Keratinocyte (primary cell): ENCODE measurements at regions not wholly inside any gene's neighbourhood (a gene's known extent, or its start where the extent isn't known, plus 50 kb on each side); places are given as distances from the start of the nearest gene placed in this dataset.

ENCODE experiments used
- DNase-seq: peaks from one replicate; pipeline ENCODE4 v3.0.0-alpha.2; 2011; ENCODE audit warnings: low read depth, missing footprints, low spot score
- FAIRE-seq: peaks from 2 replicates; lab custom pipeline; 2011; peaks lifted over from hg19 to GRCh38; lab: Jason Lieb, UNC
- H2AFZ ChIP-seq: 2 replicates; pipeline ENCODE4 v1.6.0; 2012; ENCODE audit warnings: low read length, control low read depth, inconsistent platforms; ENCODE audit not compliant: control insufficient read depth
- H3K27ac ChIP-seq: 2 replicates; pipeline ENCODE4 v1.5.1; 2011; ENCODE audit warnings: low read length; ENCODE audit not compliant: control insufficient read depth, insufficient read depth
- H3K27me3 ChIP-seq: 3 replicates; pipeline ENCODE4 v1.6.0; 2011; ENCODE audit warnings: low read length; ENCODE audit not compliant: control insufficient read depth, insufficient read depth; ENCODE audit errors: extremely low read depth
- H3K36me3 ChIP-seq, 2 experiments: 2 replicates in 1 of 2; 3 replicates in 1 of 2; pipeline ENCODE4 v1.5.1; 2011; ENCODE audit warnings: low read length in 2 of 2, mild to moderate bottlenecking in 1 of 2; ENCODE audit not compliant: control insufficient read depth in 2 of 2, insufficient read depth in 2 of 2; ENCODE audit errors: extremely low read depth in 1 of 2
- H3K4me1 ChIP-seq: 3 replicates; pipeline ENCODE4 v1.5.1; 2011; ENCODE audit warnings: low read length; ENCODE audit not compliant: control insufficient read depth, insufficient read depth; ENCODE audit errors: extremely low read depth
- H3K4me2 ChIP-seq: 3 replicates; pipeline ENCODE4 v1.6.0; 2011; ENCODE audit warnings: low read depth, low read length; ENCODE audit not compliant: control insufficient read depth, insufficient read depth; ENCODE audit errors: extremely low read depth
- H3K4me3 ChIP-seq, 3 experiments: fragments of 200-600 bp in 1 of 3; sonication (generic) in 1 of 3; 2 replicates in 2 of 3; 3 replicates in 1 of 3; pipeline ENCODE4 v1.5.1; 2011 to 2016; ENCODE audit warnings: low read length in 3 of 3, mild to moderate bottlenecking in 3 of 3, control low read depth in 2 of 3, inconsistent platforms in 1 of 3, low read depth in 1 of 3, mixed read lengths in 1 of 3, mixed run types in 1 of 3, moderate library complexity in 1 of 3; ENCODE audit not compliant: control insufficient read depth in 2 of 3, insufficient read depth in 2 of 3; ENCODE audit errors: extremely low read depth in 1 of 3
- H3K79me2 ChIP-seq: 2 replicates; pipeline ENCODE4 v1.6.0; 2012; ENCODE audit warnings: low read length; ENCODE audit not compliant: control insufficient read depth, insufficient read depth
- H3K9ac ChIP-seq: 3 replicates; pipeline ENCODE4 v1.6.0; 2011; ENCODE audit warnings: low read length; ENCODE audit not compliant: control insufficient read depth, insufficient read depth; ENCODE audit errors: extremely low read depth
- H3K9me1 ChIP-seq: 3 replicates; pipeline ENCODE4 v1.6.0; 2011; ENCODE audit warnings: low read length; ENCODE audit not compliant: control insufficient read depth, insufficient read depth; ENCODE audit errors: extremely low read depth
- H3K9me3 ChIP-seq: 2 replicates; pipeline ENCODE4 v1.5.1; 2012; ENCODE audit warnings: low read depth, low read length; ENCODE audit not compliant: control insufficient read depth
- H4K20me1 ChIP-seq: 3 replicates; pipeline ENCODE4 v1.6.0; 2011; ENCODE audit warnings: low read length; ENCODE audit not compliant: control insufficient read depth, insufficient read depth; ENCODE audit errors: extremely low read depth
- CTCF ChIP-seq, 3 experiments: IDR thresholded peaks in 1 of 3; conservative IDR thresholded peaks in 1 of 3; optimal IDR thresholded peaks in 1 of 3; 2 replicates in 2 of 3; 3 replicates in 1 of 3; pipeline versions ENCODE3 to v1.5.1; 2011; ENCODE audit warnings: low read length in 3 of 3, mild to moderate bottlenecking in 3 of 3, moderate library complexity in 2 of 3, control low read depth in 1 of 3, inconsistent platforms in 1 of 3; ENCODE audit not compliant: insufficient read depth in 2 of 3; ENCODE audit errors: extremely low read depth in 1 of 3
- EZH2 ChIP-seq: IDR thresholded peaks from one replicate; pipeline ENCODE4 v1.6.1; 2012; ENCODE audit warnings: inconsistent platforms, mild to moderate bottlenecking, low read length, moderate library complexity
- dilution Hi-C: fragments of 300-500 bp; cut with MboI; formaldehyde crosslinking; loops from one replicate; pipeline ENCODE4 v1.7.0; 2020; ENCODE audit warnings: low sequenced_read_pairs; ENCODE audit not compliant: extremely low pct_ligation_motif_present

DNA sequence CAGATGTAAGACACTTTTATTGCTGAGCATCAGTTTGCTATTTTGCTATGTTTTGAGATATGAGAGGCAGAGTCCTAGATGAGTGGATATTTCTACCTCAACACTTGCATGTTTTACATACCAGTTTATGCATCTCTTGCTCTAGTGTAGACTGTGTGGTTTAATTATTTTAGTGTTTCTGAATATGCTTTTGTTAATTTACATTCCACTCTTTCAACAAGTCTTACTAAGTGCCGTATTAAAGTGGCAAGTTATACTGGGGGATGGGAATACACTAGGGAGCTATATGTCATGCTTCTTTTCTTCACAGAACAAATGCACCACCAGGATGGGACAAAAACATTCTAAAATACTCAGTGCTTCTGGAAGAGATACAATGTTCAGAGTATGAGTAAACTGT lies 507.7 kb upstream of the PRMT6 start:
- Histone ChIP-seq H3K9me1 (no peaks in the 10 kb centered on the region), H3K4me1 (no peaks in the 10 kb centered on the region), H3K9me3 (no peaks in the 10 kb centered on the region), H3K27ac (no peak overlapping the region), H3K36me3 (no peaks in the 10 kb centered on the region), H2AFZ (no peak overlapping the region), H3K79me2 (no peaks in the 10 kb centered on the region), H3K27me3 (no peaks in the 10 kb centered on the region), H4K20me1 (no peaks in the 10 kb centered on the region), H3K4me3 (no peak overlapping the region), H3K9ac (no peak overlapping the region), H3K4me2 (no peak overlapping the region)
- dilution Hi-C loops: no loop called here
- DNase-seq (no peak), FAIRE-seq (no peak)
- TF ChIP-seq CTCF (optimal IDR thresholded peaks at IDR 0.05 in 1 of 3, IDR thresholded peaks at IDR 0.05 in 1 of 3, conservative IDR thresholded peaks at IDR 0.05 in 1 of 3; ENCODE audit: extremely low read depth in 1 of 3, insufficient read depth in 2 of 3, low read length in 3 of 3) (no peak), EZH2 (no peak)

- FAIRE-seq: no peak
- Histone ChIP-seq H2AFZ (no peak overlapping the region), H3K27ac (no peak overlapping the region), H3K79me2 (no peaks in the 10 kb centered on the region), H3K36me3 (no peaks in the 10 kb centered on the region), H3K4me3 (no peak overlapping the region), H4K20me1 (no peaks in the 10 kb centered on the region), H3K27me3 (no peaks in the 10 kb centered on the region), H3K4me1 (no peaks in the 10 kb centered on the region), H3K9ac (no peak overlapping the region), H3K9me1 (no peaks in the 10 kb centered on the region), H3K4me2 (no peak overlapping the region), H3K9me3 (no peaks in the 10 kb centered on the region)
- no peak for DNase-seq
- TF ChIP-seq EZH2 (no peak), CTCF (optimal IDR thresholded peaks at IDR 0.05 in 1 of 3, IDR thresholded peaks at IDR 0.05 in 1 of 3, conservative IDR thresholded peaks at IDR 0.05 in 1 of 3; ENCODE audit: extremely low read depth in 1 of 3, insufficient read depth in 2 of 3, low read length in 3 of 3) (no peak)
- dilution Hi-C loops: no loop called here
These were observed 502.2 kb upstream of the PRMT6 start for GRCh38 chr1:106554294-106554693.
